ENCODE measurements at regions not wholly inside any gene's neighbourhood (a gene's known extent, or its start where the extent isn't known, plus 50 kb on each side); places are given as distances from the start of the nearest gene placed in this dataset.

GRCh38 chr9:12930906-12931305 lies 156.1 kb downstream of the LURAP1L start:
- intact Hi-C loops (cut with micrococcal nuclease): no loop called here
- Histone ChIP-seq H3K4me3 (no peak overlapping the region), H3K27me3 (ENCODE audit: low read depth) (no peaks in the 10 kb centered on the region), H3K27ac (replicated peaks) (no peak overlapping the region), H3K4me1 (peaks cover 6% of the 10 kb centered on the region), H3K36me3 (no peaks in the 10 kb centered on the region), H3K9me3 (replicated peaks) (no peaks in the 10 kb centered on the region)
- no peak for TF ChIP-seq CTCF (IDR thresholded peaks at IDR 0.05; ENCODE audit: borderline replicate concordance)
- DNase-seq: no peak

DNA sequence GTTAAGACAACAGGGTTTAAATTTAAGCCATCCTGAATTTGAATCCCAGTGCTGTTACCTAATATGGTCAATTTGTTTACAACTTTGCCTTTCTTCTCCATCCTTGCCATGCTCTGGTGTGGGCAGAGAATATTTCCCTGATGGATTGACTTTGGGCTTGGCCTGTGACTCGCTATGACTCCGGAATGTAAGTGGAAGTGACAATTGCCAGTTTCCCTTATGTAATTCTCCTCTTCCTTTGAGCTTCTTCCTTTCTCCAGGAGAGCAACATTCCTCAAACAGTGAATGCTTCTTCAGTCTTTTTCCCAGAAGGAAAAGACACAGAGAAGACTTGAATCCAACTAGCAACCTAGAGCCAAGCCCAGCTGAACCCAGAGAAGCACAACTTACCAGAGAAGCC lies 159.1 kb downstream of the LURAP1L start:
- Histone ChIP-seq H3K4me1 (peaks cover 8% of the 10 kb centered on the region), H3K36me3 (no peaks in the 10 kb centered on the region), H3K27ac (replicated peaks) (no peak overlapping the region), H3K4me3 (no peak overlapping the region), H3K27me3 (ENCODE audit: low read depth) (no peaks in the 10 kb centered on the region), H3K9me3 (replicated peaks) (no peaks in the 10 kb centered on the region)
- no peak for TF ChIP-seq CTCF (IDR thresholded peaks at IDR 0.05; ENCODE audit: borderline replicate concordance)
- intact Hi-C loops (cut with micrococcal nuclease): no loop called here
- no peak for DNase-seq

- intact Hi-C loops (cut with micrococcal nuclease): no loop called here
- no peak for DNase-seq
- no peaks in the 10 kb centered on the region for H3K27me3 ChIP-seq (ENCODE audit: low read depth)
- H3K4me3 ChIP-seq: no peak overlapping the region
- no peaks in the 10 kb centered on the region for H3K9me3 ChIP-seq (replicated peaks)
- H3K4me1 ChIP-seq: peaks cover 8% of the 10 kb centered on the region
- H3K27ac ChIP-seq (replicated peaks): no peak overlapping the region
- TF ChIP-seq CTCF (IDR thresholded peaks at IDR 0.05; ENCODE audit: borderline replicate concordance): no peak
- H3K36me3 ChIP-seq: no peaks in the 10 kb centered on the region
These were observed 159.9 kb downstream of the LURAP1L start for GRCh38 chr9:12934545-12935272.

- Histone ChIP-seq H3K9me3 (replicated peaks) (no peaks in the 10 kb centered on the region), H3K27ac (replicated peaks) (no peak overlapping the region), H3K4me3 (no peak overlapping the region), H3K36me3 (no peaks in the 10 kb centered on the region), H3K4me1 (peaks cover 8% of the 10 kb centered on the region), H3K27me3 (ENCODE audit: low read depth) (no peaks in the 10 kb centered on the region)
- TF ChIP-seq CTCF (IDR thresholded peaks at IDR 0.05; ENCODE audit: borderline replicate concordance): no peak
- DNase-seq: no peak
- intact Hi-C loops (cut with micrococcal nuclease): no loop called here
These were observed 160.9 kb downstream of the LURAP1L start for GRCh38 chr9:12935714-12936113.

GRCh38 chr9:12954441-12954840 lies 179.6 kb downstream of the LURAP1L start:
- Histone ChIP-seq H3K4me1 (no peaks in the 10 kb centered on the region), H3K27me3 (ENCODE audit: low read depth) (no peaks in the 10 kb centered on the region), H3K36me3 (no peaks in the 10 kb centered on the region), H3K27ac (replicated peaks) (no peak overlapping the region), H3K4me3 (no peak overlapping the region), H3K9me3 (replicated peaks) (peaks cover 21% of the 10 kb centered on the region)
- DNase-seq: no peak
- intact Hi-C loops (cut with micrococcal nuclease): no loop called here
- TF ChIP-seq CTCF (IDR thresholded peaks at IDR 0.05; ENCODE audit: borderline replicate concordance): no peak

All from left ventricle myocardium inferior (tissue), 1 donor.